ENCODE measurements at regions not wholly inside any gene's neighbourhood (a gene's known extent, or its start where the extent isn't known, plus 50 kb on each side); places are given as distances from the start of the nearest gene placed in this dataset.
"Not testable (repeated sequence)": the region's sequence is repeated elsewhere in the genome, so short reads cannot be mapped to it uniquely, and the experiment has no call there.

- H3K4me3 Mint-ChIP-seq, result no peak overlapping the region
- TF ChIP-seq CTCF (IDR thresholded peaks at IDR 0.05), result no peak
- peak overlapping the region; percentile 64 for H3K27ac Mint-ChIP-seq
- peaks cover 8% of the 10 kb centered on the region for H3K4me1 Mint-ChIP-seq (ENCODE audit: low read depth)
- peak; percentile 80 for DNase-seq
- no peaks in the 10 kb centered on the region for H3K36me3 Mint-ChIP-seq (ENCODE audit: low read depth)
- no peaks in the 10 kb centered on the region for H3K9me3 Mint-ChIP-seq
- H3K27me3 Mint-ChIP-seq (ENCODE audit: insufficient read depth), result no peaks in the 10 kb centered on the region
These were observed 58.2 kb upstream of the DUSP21 start for GRCh38 chrX:44785652-44786051.

GRCh38 chrX:44784241-44784640, 59.6 kb upstream of the DUSP21 start:
- no peaks in the 10 kb centered on the region for H3K36me3 Mint-ChIP-seq (ENCODE audit: low read depth)
- H3K27ac Mint-ChIP-seq, result no peak overlapping the region
- no peaks in the 10 kb centered on the region for H3K27me3 Mint-ChIP-seq (ENCODE audit: insufficient read depth)
- no peak for TF ChIP-seq CTCF (IDR thresholded peaks at IDR 0.05)
- no peak overlapping the region for H3K4me3 Mint-ChIP-seq
- no peaks in the 10 kb centered on the region for H3K9me3 Mint-ChIP-seq
- no peak for DNase-seq
- peaks cover 8% of the 10 kb centered on the region for H3K4me1 Mint-ChIP-seq (ENCODE audit: low read depth)

- Mint-ChIP-seq H3K4me3 (no peak overlapping the region), H3K4me1 (ENCODE audit: low read depth) (no peaks in the 10 kb centered on the region)
- TF ChIP-seq CTCF (IDR thresholded peaks at IDR 0.05), result no peak
These were observed 65.6 kb upstream of the DUSP21 start for GRCh38 chrX:44778254-44778653.

GRCh38 chrX:44775726-44776125, 68.1 kb upstream of the DUSP21 start:
- H3K9me3 Mint-ChIP-seq, result no peaks in the 10 kb centered on the region; the same call in 1 of the 2 replicates
- H3K27ac Mint-ChIP-seq, result no peak overlapping the region
- H3K27me3 Mint-ChIP-seq (ENCODE audit: insufficient read depth), result peaks cover 6% of the 10 kb centered on the region
- TF ChIP-seq CTCF (IDR thresholded peaks at IDR 0.05), result no peak
- no peaks in the 10 kb centered on the region for H3K4me1 Mint-ChIP-seq (ENCODE audit: low read depth)
- DNase-seq, result no peak
- no peak overlapping the region for H3K4me3 Mint-ChIP-seq
- no peaks in the 10 kb centered on the region for H3K36me3 Mint-ChIP-seq (ENCODE audit: low read depth)

More at GRCh38 chrX:44778254-44778653, 65.6 kb upstream of the DUSP21 start:
- no peak overlapping the region for H3K27ac Mint-ChIP-seq
- H3K9me3 Mint-ChIP-seq, result no peaks in the 10 kb centered on the region
- peaks cover 6% of the 10 kb centered on the region for H3K27me3 Mint-ChIP-seq (ENCODE audit: insufficient read depth)
- H3K36me3 Mint-ChIP-seq (ENCODE audit: low read depth), result no peaks in the 10 kb centered on the region
- DNase-seq, result no peak

GRCh38 chrX:44774066-44774465, 69.8 kb upstream of the DUSP21 start:
- not testable (repeated sequence) for H3K27me3 Mint-ChIP-seq (ENCODE audit: insufficient read depth); H3K36me3 Mint-ChIP-seq (ENCODE audit: low read depth); H3K4me3 Mint-ChIP-seq; DNase-seq; H3K4me1 Mint-ChIP-seq (ENCODE audit: low read depth); H3K9me3 Mint-ChIP-seq; H3K27ac Mint-ChIP-seq

- peaks cover 8% of the 10 kb centered on the region for H3K4me1 Mint-ChIP-seq (ENCODE audit: low read depth)
- H3K27me3 Mint-ChIP-seq (ENCODE audit: insufficient read depth), result peaks cover 6% of the 10 kb centered on the region
- H3K4me3 Mint-ChIP-seq, result no peak overlapping the region
- H3K27ac Mint-ChIP-seq, result no peak overlapping the region
- DNase-seq, result no peak
- no peaks in the 10 kb centered on the region for H3K36me3 Mint-ChIP-seq (ENCODE audit: low read depth)
- H3K9me3 Mint-ChIP-seq, result no peaks in the 10 kb centered on the region; the same call in 1 of the 2 replicates
- TF ChIP-seq CTCF (IDR thresholded peaks at IDR 0.05), result no peak
These were observed 73.7 kb upstream of the DUSP21 start for GRCh38 chrX:44770121-44770520.
